HG03175 (cell line): ENCODE measurements at regions not wholly inside any gene's neighbourhood (a gene's known extent, or its start where the extent isn't known, plus 50 kb on each side); places are given as distances from the start of the nearest gene placed in this dataset.
A peak's percentile ranks its signal among the peaks of the same experiment; 100 is the strongest.

Source experiments
- ATAC-seq: cut with Tn5 transposase; IDR thresholded peaks from one replicate; pipeline ENCODE4 v1.9.1; 2021; ENCODE audit warnings: mild to moderate bottlenecking, moderate library complexity; ENCODE audit not compliant: unreplicated experiment

GRCh38 chr14:65185829-65186228 is 83.5 kb upstream of the MAX start:
- no peak for ATAC-seq

- ATAC-seq = no peak
Observed at GRCh38 chr14:65186951-65187350, 84.6 kb upstream of the MAX start.

- no peak for ATAC-seq
Observed at GRCh38 chr14:65187421-65188049, 85.2 kb upstream of the MAX start.

- ATAC-seq = no peak
Observed at GRCh38 chr14:65190312-65190711, 88.0 kb upstream of the MAX start.

- no peak for ATAC-seq
Observed at GRCh38 chr14:65191716-65192115, 89.4 kb upstream of the MAX start.

GRCh38 chr14:65192686-65193085 is 90.4 kb upstream of the MAX start:
- ATAC-seq = no peak

GRCh38 chr14:65193916-65194590 is 91.7 kb upstream of the MAX start:
- no peak for ATAC-seq

GRCh38 chr14:65195042-65195719 is 92.9 kb upstream of the MAX start:
- ATAC-seq = peak; percentile 96

GRCh38 chr14:65198346-65198745 is 96.0 kb upstream of the MAX start:
- no peak for ATAC-seq

- no peak for ATAC-seq
Observed at GRCh38 chr14:65200454-65200853, 98.1 kb upstream of the MAX start.

- no peak for ATAC-seq
Observed at GRCh38 chr14:65203574-65203973, 101.3 kb upstream of the MAX start.

GRCh38 chr14:65204056-65204455 is 101.7 kb upstream of the MAX start:
- ATAC-seq = no peak

GRCh38 chr14:65206078-65206447 is 103.7 kb upstream of the MAX start:
- ATAC-seq = no peak

- ATAC-seq = peak; percentile 74
Observed at GRCh38 chr14:65206448-65207096, 104.3 kb upstream of the MAX start.

GRCh38 chr14:65208548-65208947 is 106.2 kb upstream of the MAX start:
- no peak for ATAC-seq

- ATAC-seq = no peak
Observed at GRCh38 chr14:65210118-65210821, 108.0 kb upstream of the MAX start.

GRCh38 chr14:65210822-65211182 is 108.5 kb upstream of the MAX start:
- ATAC-seq = no peak

GRCh38 chr14:65211341-65211987 is 109.1 kb upstream of the MAX start:
- no peak for ATAC-seq

- ATAC-seq = no peak
Observed at GRCh38 chr14:65213316-65213715, 111.0 kb upstream of the MAX start.

- ATAC-seq = no peak
Observed at GRCh38 chr14:65214741-65215140, 112.4 kb upstream of the MAX start.

- ATAC-seq = no peak
Observed at GRCh38 chr14:65219353-65219752, 117.0 kb upstream of the MAX start.
